ENCODE measurements at regions not wholly inside any gene's neighbourhood (a gene's known extent, or its start where the extent isn't known, plus 50 kb on each side); places are given as distances from the start of the nearest gene placed in this dataset.

GRCh38 chr15:61426466-61426865 is 197.4 kb upstream of the RORA start:
- Histone ChIP-seq H3K9me1 (replicated peaks; ENCODE audit: control insufficient read depth, extremely low read depth, insufficient read depth, low read length) (no peaks in the 10 kb centered on the region), H3K79me2 (ENCODE audit: control insufficient read depth, insufficient read depth, low read length) (no peaks in the 10 kb centered on the region), H3K4me1 (ENCODE audit: control insufficient read depth, extremely low read depth, insufficient read depth, low read length) (no peaks in the 10 kb centered on the region), H2AFZ (ENCODE audit: low read depth, low read length) (no peak overlapping the region), H3K9ac (replicated peaks; ENCODE audit: extremely low read depth, insufficient read depth, low read length) (no peak overlapping the region), H3K36me3 (ENCODE audit: control insufficient read depth in 2 of 2, extremely low read depth in 1 of 2, insufficient read depth in 2 of 2, low read length in 2 of 2) (no peaks in the 10 kb centered on the region), H3K4me2 (ENCODE audit: insufficient read depth, low read length) (no peak overlapping the region), H3K27me3 (ENCODE audit: control insufficient read depth in 2 of 2, insufficient read depth in 2 of 2, low read length in 2 of 2) (peaks cover 0 to 2% of the 10 kb centered on the region in 2 experiments), H3K9me3 (replicated peaks; ENCODE audit: control insufficient read depth, insufficient read depth, low read length) (no peaks in the 10 kb centered on the region), H3K27ac (ENCODE audit: insufficient read depth, low read depth, low read length) (no peak overlapping the region), H4K20me1 (replicated peaks; ENCODE audit: control insufficient read depth, extremely low read depth, insufficient read depth, low read length) (no peaks in the 10 kb centered on the region), H3K4me3 (replicated peaks in 1 of 3; ENCODE audit: insufficient read depth in 1 of 3, low read depth in 1 of 3, low read length in 3 of 3) (no peak overlapping the region)
- DNase-seq (ENCODE audit: low read depth, low spot score) (no peak), FAIRE-seq (no peak)
- POLR2A ChIA-PET: no interaction called here
- CTCF ChIA-PET: no interaction called here
- TF ChIP-seq CTCF (IDR thresholded peaks at IDR 0.05; ENCODE audit: extremely low read depth in 1 of 2, insufficient read depth in 1 of 2, low read depth in 1 of 2, low read length in 2 of 2) (no peak), FOS (IDR thresholded peaks at IDR 0.05; ENCODE audit: borderline replicate concordance, insufficient read depth, low read length) (no peak), JUN (IDR thresholded peaks at IDR 0.05; ENCODE audit: borderline replicate concordance, insufficient read depth, insufficient read length, low read depth) (no peak), POLR2A (IDR thresholded peaks at IDR 0.05; ENCODE audit: low read depth, low read length) (no peak), POLR2AphosphoS5 (IDR thresholded peaks at IDR 0.05; ENCODE audit: insufficient read depth, low read depth, low read length) (no peak), GATA2 (IDR thresholded peaks at IDR 0.05; ENCODE audit: insufficient read depth, insufficient read length, low read depth, low read length) (no peak), MYC (IDR thresholded peaks at IDR 0.05; ENCODE audit: low read depth, low read length) (no peak), EZH2 (IDR thresholded peaks at IDR 0.05; ENCODE audit: borderline replicate concordance, low read depth, low read length, severe bottlenecking) (no peak)
- dilution Hi-C loops (cut with MboI; ENCODE audit: extremely low pct_ligation_motif_present, low sequenced_read_pairs): no loop called here
- no TSS peak for BruUV-seq (replicated peaks)
- intact Hi-C loops (cut with micrococcal nuclease): no loop called here
